Glomerular visceral epithelial cell (primary cell): ENCODE measurements at regions not wholly inside any gene's neighbourhood (a gene's known extent, or its start where the extent isn't known, plus 50 kb on each side); places are given as distances from the start of the nearest gene placed in this dataset.
"Not testable (repeated sequence)": the region's sequence is repeated elsewhere in the genome, so short reads cannot be mapped to it uniquely, and the experiment has no call there.

Experiments
- DNase-seq: peaks from one replicate; pipeline ENCODE4 v3.0.0-alpha.2; 2016; ENCODE audit errors: extremely low spot score

GRCh38 chr12:10453-10852 lies 56.1 kb upstream of the IQSEC3 start:
- DNase-seq = not testable (repeated sequence)

- not testable (repeated sequence) for DNase-seq
Observed at GRCh38 chr12:10879-11812, 55.4 kb upstream of the IQSEC3 start.

GRCh38 chr12:12306-12705 lies 54.3 kb upstream of the IQSEC3 start:
- DNase-seq = not testable (repeated sequence)

GRCh38 chr12:12725-13640 lies 53.6 kb upstream of the IQSEC3 start:
- peak; percentile 9 for DNase-seq

GRCh38 chr12:13841-14240 lies 52.7 kb upstream of the IQSEC3 start:
- peak; percentile 53 for DNase-seq

GRCh38 chr12:14696-15095 lies 51.9 kb upstream of the IQSEC3 start:
- not testable (repeated sequence) for DNase-seq

- not testable (repeated sequence) for DNase-seq
Observed at GRCh38 chr12:15381-15780, 51.2 kb upstream of the IQSEC3 start.

GRCh38 chr12:16019-16418 lies 50.5 kb upstream of the IQSEC3 start:
- DNase-seq = not testable (repeated sequence)

- not testable (repeated sequence) for DNase-seq
Observed at GRCh38 chr12:16541-16940, 50.0 kb upstream of the IQSEC3 start.
